LNCAP (cell line): ENCODE measurements at regions not wholly inside any gene's neighbourhood (a gene's known extent, or its start where the extent isn't known, plus 50 kb on each side); places are given as distances from the start of the nearest gene placed in this dataset.

Experiments used
- CTCF ChIP-seq: fragments of 450-650 bp; IDR thresholded peaks from 2 replicates; pipeline ENCODE4 v1.5.1; 2017; ENCODE audit warnings: mild to moderate bottlenecking

GRCh38 chr21:16095005-16095404, 365.2 kb downstream of the USP25 start:
- no peak for TF ChIP-seq CTCF

GRCh38 chr21:16096988-16097387, 367.2 kb downstream of the USP25 start:
- no peak for TF ChIP-seq CTCF

GRCh38 chr21:16102113-16102512, 372.3 kb downstream of the USP25 start:
- TF ChIP-seq CTCF, result no peak

GRCh38 chr21:16108561-16109075, 378.8 kb downstream of the USP25 start:
- TF ChIP-seq CTCF, result no peak

GRCh38 chr21:16113052-16113715, 383.4 kb downstream of the USP25 start:
- no peak for TF ChIP-seq CTCF

- no peak for TF ChIP-seq CTCF
These were observed 385.7 kb downstream of the USP25 start for GRCh38 chr21:16115461-16115860.

GRCh38 chr21:16116069-16116468, 386.3 kb downstream of the USP25 start:
- TF ChIP-seq CTCF, result no peak

- TF ChIP-seq CTCF, result no peak
These were observed 387.0 kb downstream of the USP25 start for GRCh38 chr21:16116798-16117197.
